SK-N-SH (cell line): ENCODE measurements at regions not wholly inside any gene's neighbourhood (a gene's known extent, or its start where the extent isn't known, plus 50 kb on each side); places are given as distances from the start of the nearest gene placed in this dataset.
"Not testable (repeated sequence)": the region's sequence is repeated elsewhere in the genome, so short reads cannot be mapped to it uniquely, and the experiment has no call there.

Experiments
- CTCF ChIA-PET: fragments of 300-600, 350-600 bp; formaldehyde crosslinking; extraction: SDS; loops from one replicate; lab custom pipeline; 2021; lab: Yijun Ruan, JAX
- POLR2A ChIA-PET: fragments of 350-600 bp; sonication (Branson Sonifier 250); formaldehyde crosslinking; extraction: SDS; loops from one replicate; lab custom pipeline; 2020; ENCODE audit warnings: antibody characterized with exemption, inconsistent platforms; lab: Yijun Ruan, JAX
- DNase-seq: peaks from one replicate; pipeline ENCODE4 v3.0.0; 2012
- H2AFZ ChIP-seq: fragments of 200-600 bp; sonication (generic); 2 replicates; pipeline ENCODE4 v1.8.1; 2016; ENCODE audit warnings: antibody characterized with exemption, mild to moderate bottlenecking, low read depth
- H3F3A ChIP-seq: fragments of 200-600 bp; sonication (generic); replicated peaks from 2 replicates; pipeline ENCODE3; 2016; ENCODE audit warnings: antibody characterized with exemption, mild to moderate bottlenecking; ENCODE audit not compliant: insufficient read depth
- H3K27ac ChIP-seq, 2 experiments: fragments of 200-500 bp in 1 of 2; fragments of 200-600 bp in 1 of 2; sonication (Bioruptor generic) in 1 of 2; sonication (generic), shearing (Covaris generic) in 1 of 2; 2 replicates each; pipeline versions ENCODE4 v1.5.1 to v1.6.1; 2014 to 2016; ENCODE audit warnings: low read depth in 2 of 2, inconsistent platforms in 1 of 2, low read length in 1 of 2, mild to moderate bottlenecking in 1 of 2, mixed read lengths in 1 of 2
- H3K27me3 ChIP-seq: fragments of 200-600 bp; sonication (generic), shearing (Covaris generic); 2 replicates; pipeline ENCODE4 v1.6.1; 2016; ENCODE audit warnings: mixed run types; ENCODE audit not compliant: insufficient read depth
- H3K36me3 ChIP-seq, 2 experiments: fragments of 200-500 bp in 1 of 2; fragments of 200-600 bp in 1 of 2; sonication (Bioruptor generic) in 1 of 2; sonication (generic) in 1 of 2; replicated peaks in 1 of 2; 2 replicates each; pipeline versions ENCODE3 to v1.5.1; 2014 to 2016; ENCODE audit warnings: low read length in 1 of 2, mild to moderate bottlenecking in 1 of 2; ENCODE audit not compliant: insufficient read depth in 2 of 2, control insufficient read depth in 1 of 2
- H3K4me1 ChIP-seq, 2 experiments: fragments of 200-500 bp in 1 of 2; fragments of 200-600 bp in 1 of 2; sonication (Bioruptor generic) in 1 of 2; sonication (generic), shearing (Covaris generic) in 1 of 2; 2 replicates each; pipeline versions ENCODE4 v1.5.1 to v1.6.1; 2014 to 2016; ENCODE audit warnings: low read depth in 1 of 2, low read length in 1 of 2, mixed run types in 1 of 2; ENCODE audit not compliant: insufficient read depth in 2 of 2, control insufficient read depth in 1 of 2
- H3K4me2 ChIP-seq: fragments of 200-600 bp; sonication (generic), shearing (Covaris generic); 2 replicates; pipeline ENCODE4 v1.6.1; 2017; ENCODE audit warnings: mixed run types
- H3K4me3 ChIP-seq, 2 experiments: fragments of 200-500 bp in 1 of 2; fragments of 200-600 bp in 1 of 2; sonication (Bioruptor generic) in 1 of 2; sonication (generic), shearing (Covaris generic) in 1 of 2; 2 replicates each; pipeline versions ENCODE4 v1.5.1 to v1.8.1; 2014 to 2016; ENCODE audit warnings: low read depth in 2 of 2, inconsistent platforms in 1 of 2, low read length in 1 of 2, mild to moderate bottlenecking in 1 of 2, mixed read lengths in 1 of 2, moderate library complexity in 1 of 2
- H3K79me2 ChIP-seq: fragments of 200-600 bp; sonication (generic); 2 replicates; pipeline ENCODE4 v1.8.1; 2017; ENCODE audit warnings: mild to moderate bottlenecking; ENCODE audit not compliant: insufficient read depth
- H3K9ac ChIP-seq: fragments of 200-600 bp; sonication (generic); 2 replicates; pipeline ENCODE4 v1.6.1; 2017; ENCODE audit warnings: mixed run types
- H3K9me2 ChIP-seq: fragments of 200-600 bp; sonication (generic); 2 replicates; pipeline ENCODE4 v1.6.1; 2017; ENCODE audit warnings: mixed run types
- H3K9me3 ChIP-seq: fragments of 200-600 bp; sonication (generic); 2 replicates; pipeline ENCODE4 v1.6.1; 2017; ENCODE audit warnings: mixed run types, mild to moderate bottlenecking, moderate library complexity
- H4K20me1 ChIP-seq: fragments of 200-600 bp; sonication (generic); 2 replicates; pipeline ENCODE4 v1.6.1; 2017; ENCODE audit warnings: mild to moderate bottlenecking, mixed run types; ENCODE audit not compliant: insufficient read depth
- NFIC ChIP-seq: IDR thresholded peaks from 2 replicates; pipeline ENCODE4 v1.4.0; 2012; ENCODE audit warnings: borderline replicate concordance
- NRF1 ChIP-seq: IDR thresholded peaks from 2 replicates; pipeline ENCODE4 v1.6.1; 2012; ENCODE audit warnings: low read depth, mild to moderate bottlenecking, low read length
- RAD21 ChIP-seq: IDR thresholded peaks from 2 replicates; pipeline ENCODE4 v1.6.1; 2012; ENCODE audit warnings: mild to moderate bottlenecking, low read length
- RCOR1 ChIP-seq: fragments of 150-350 bp; IDR thresholded peaks from 2 replicates; pipeline ENCODE4 v1.6.1; 2017; ENCODE audit warnings: antibody characterized with exemption, low read length
- SMC3 ChIP-seq: IDR thresholded peaks from 2 replicates; pipeline ENCODE4 v1.6.1; 2012; ENCODE audit warnings: low read depth, low read length, improper control_type of control experiment
- WGBS: methylation state at CpG from one replicate; pipeline ENCODE4 v1.1.6; 2017; ENCODE audit warnings: low lambda C conversion rate; 5-methylcytosine and 5-hydroxymethylcytosine counted together

DNA sequence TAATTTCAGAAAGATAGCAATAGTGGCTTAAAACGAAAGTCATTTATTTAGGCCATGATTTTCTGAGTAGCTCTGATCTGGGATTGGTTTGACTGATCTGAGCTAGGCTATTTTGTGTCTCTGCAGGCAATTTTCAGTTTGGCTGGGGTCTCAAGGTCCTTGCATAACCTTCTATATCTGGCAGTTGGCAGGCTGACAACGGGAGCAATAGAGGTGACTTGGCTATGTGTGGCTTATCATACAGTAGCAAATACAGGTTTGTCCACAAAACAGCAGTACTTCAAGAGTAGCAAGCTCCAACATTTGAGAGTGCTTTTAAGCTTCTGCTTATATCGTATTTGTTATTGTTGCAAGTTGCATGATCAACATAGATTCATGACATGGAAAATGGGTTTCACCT lies 1167.3 kb upstream of the CELF2 start:
- no peaks in the 10 kb centered on the region for H3K4me1 ChIP-seq
- WGBS: 0% methylated on average over 3 of the region's 3 CpGs
- H2AFZ ChIP-seq: no peak overlapping the region
- no peak for DNase-seq
- ChIA-PET CTCF (interaction anchor here (1.4 kb wide), 1 partner anchor 14 kb away, joined by 4 read pairs; no protein-coding TSS in a partner anchor), POLR2A (no interaction called here)
- H3K27me3 ChIP-seq: no peaks in the 10 kb centered on the region
- H3K4me2 ChIP-seq: no peak overlapping the region
- no peak overlapping the region for H3K4me3 ChIP-seq
- no peaks in the 10 kb centered on the region for H3F3A ChIP-seq
- no peaks in the 10 kb centered on the region for H4K20me1 ChIP-seq
- H3K36me3 ChIP-seq: no peaks in the 10 kb centered on the region
- TF ChIP-seq RCOR1: no peak
- TF ChIP-seq, all 33 proteins: peak for 0
- no peak overlapping the region for H3K27ac ChIP-seq
- H3K79me2 ChIP-seq: no peaks in the 10 kb centered on the region
- H3K9ac ChIP-seq: no peak overlapping the region
- H3K9me3 ChIP-seq: peaks cover 17% of the 10 kb centered on the region
- no peaks in the 10 kb centered on the region for H3K9me2 ChIP-seq

DNA sequence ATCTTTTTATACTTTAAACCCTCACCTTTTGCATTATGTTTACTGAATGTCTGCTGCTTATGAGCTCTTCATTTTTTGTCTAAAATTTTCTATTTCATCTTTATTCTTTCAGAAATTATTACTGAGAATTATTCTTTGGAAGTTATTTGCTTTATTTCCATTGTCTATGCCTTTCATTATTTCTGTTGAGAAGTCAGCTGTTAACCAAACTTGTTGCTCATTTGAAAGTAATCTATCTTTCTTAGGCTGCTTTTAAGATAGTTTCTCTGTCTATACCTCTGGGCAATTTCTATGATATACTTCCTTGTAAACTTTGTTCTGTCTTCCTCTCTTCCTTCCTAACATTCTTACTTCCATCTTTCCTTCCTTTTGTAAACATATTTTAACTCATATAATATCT lies 1165.9 kb upstream of the CELF2 start:
- Histone ChIP-seq H3K36me3 (no peaks in the 10 kb centered on the region), H3F3A (no peaks in the 10 kb centered on the region), H2AFZ (no peak overlapping the region), H3K27me3 (no peaks in the 10 kb centered on the region), H4K20me1 (no peaks in the 10 kb centered on the region), H3K4me1 (no peaks in the 10 kb centered on the region), H3K4me2 (no peak overlapping the region), H3K79me2 (no peaks in the 10 kb centered on the region), H3K9ac (no peak overlapping the region), H3K4me3 (no peak overlapping the region), H3K9me2 (no peaks in the 10 kb centered on the region), H3K9me3 (peaks cover 17% of the 10 kb centered on the region), H3K27ac (no peak overlapping the region)
- ChIA-PET POLR2A (no interaction called here), CTCF (no interaction called here)
- no peak for DNase-seq
- no peak for TF ChIP-seq NFIC
- no peak for TF ChIP-seq SMC3

DNA sequence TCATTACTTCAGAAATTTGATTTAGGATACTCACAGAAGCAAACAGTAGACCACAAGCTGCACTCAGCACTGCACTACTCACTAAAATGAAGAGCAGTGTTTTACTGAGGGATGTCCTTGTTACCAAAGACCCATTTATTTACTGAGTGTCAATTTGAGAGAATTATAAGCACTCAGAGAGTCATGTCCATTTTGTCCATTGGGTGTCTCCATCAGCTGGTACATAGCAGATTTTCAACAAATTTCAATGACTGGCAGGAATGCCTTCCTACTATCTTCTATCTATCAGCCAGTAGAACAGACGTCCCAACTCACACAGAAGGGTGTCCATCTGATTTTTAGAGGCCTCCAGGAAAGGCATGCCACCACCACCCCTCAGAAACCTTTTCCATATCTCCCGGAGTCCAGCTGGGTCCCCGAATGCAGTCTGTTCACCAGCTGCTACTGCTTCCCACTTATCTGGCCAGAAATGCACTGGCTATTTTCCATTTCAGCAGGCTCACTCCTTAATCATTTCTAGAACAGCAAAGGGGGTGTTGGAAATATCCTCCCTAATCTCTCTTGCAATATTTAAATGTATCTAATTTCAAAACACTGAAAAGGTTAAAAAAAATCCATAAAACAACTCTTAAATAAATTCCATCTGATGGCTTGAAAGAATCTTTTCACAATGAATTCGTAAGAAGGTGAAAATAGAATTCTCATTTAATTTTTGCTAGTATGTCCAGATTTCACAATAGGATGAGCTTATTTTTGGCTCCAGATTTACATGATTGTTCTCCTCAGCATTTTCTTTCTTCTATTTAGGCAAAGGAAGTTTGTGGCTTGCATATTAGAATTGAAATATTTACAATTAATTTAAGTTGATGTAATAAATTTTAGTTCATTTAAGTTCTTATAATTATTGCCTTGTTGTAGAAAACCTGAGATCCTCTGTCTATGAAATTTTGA lies 1164.0 kb upstream of the CELF2 start:
- H3K4me3 ChIP-seq: no peak overlapping the region

DNA sequence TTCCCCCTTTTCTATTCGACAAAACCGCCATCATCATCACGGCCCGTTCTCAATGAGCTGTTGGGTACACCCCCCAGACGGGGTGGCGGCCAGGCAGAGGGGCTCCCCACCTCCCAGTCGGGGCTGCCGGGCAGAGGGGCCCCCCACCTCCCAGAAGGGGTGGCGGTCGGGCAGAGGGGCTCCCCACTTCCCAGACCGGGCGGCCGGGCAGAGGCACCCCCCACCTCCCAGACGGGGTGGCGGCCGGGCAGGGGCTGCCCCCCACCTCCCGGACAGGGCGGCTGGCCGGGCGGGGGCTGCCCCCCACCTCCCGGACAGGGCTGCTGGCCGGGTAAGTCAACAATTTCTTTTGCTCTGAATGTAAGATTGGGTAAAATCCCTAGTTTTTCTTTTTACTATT lies 1162.2 kb upstream of the CELF2 start:
- POLR2A ChIA-PET, H3K4me3 ChIP-seq, CTCF ChIA-PET, H3K4me2 ChIP-seq, H3K36me3 ChIP-seq, H3K27me3 ChIP-seq, H3K79me2 ChIP-seq, H4K20me1 ChIP-seq, H3F3A ChIP-seq, H2AFZ ChIP-seq, H3K4me1 ChIP-seq, H3K9me2 ChIP-seq, H3K9ac ChIP-seq, DNase-seq, H3K27ac ChIP-seq: not testable (repeated sequence)
- 38% methylated on average over 19 of the region's 22 CpGs for whole genome bisulfite sequencing
- H3K9me3 ChIP-seq: peaks cover 14% of the 10 kb centered on the region

More for the DNA sequence above, 1164.0 kb upstream of the CELF2 start:
- no peak for TF ChIP-seq NRF1
- peak; percentile 23; the same call in 1 of the 2 replicates for TF ChIP-seq RAD21
- Histone ChIP-seq H3K4me2 (no peak overlapping the region), H2AFZ (no peak overlapping the region), H3K9me3 (peaks cover 17% of the 10 kb centered on the region), H3F3A (no peaks in the 10 kb centered on the region), H3K36me3 (no peaks in the 10 kb centered on the region), H3K27me3 (no peaks in the 10 kb centered on the region), H3K9me2 (no peaks in the 10 kb centered on the region), H3K9ac (no peak overlapping the region), H4K20me1 (no peaks in the 10 kb centered on the region), H3K27ac (no peak overlapping the region), H3K79me2 (no peaks in the 10 kb centered on the region), H3K4me1 (no peaks in the 10 kb centered on the region)
- ChIA-PET POLR2A (no interaction called here), CTCF (no interaction called here)
- DNase-seq: peak; percentile 2
- WGBS: 6% methylated on average over 3 of the region's 4 CpGs
